ENCODE measurements at regions not wholly inside any gene's neighbourhood (a gene's known extent, or its start where the extent isn't known, plus 50 kb on each side); places are given as distances from the start of the nearest gene placed in this dataset.

DNA sequence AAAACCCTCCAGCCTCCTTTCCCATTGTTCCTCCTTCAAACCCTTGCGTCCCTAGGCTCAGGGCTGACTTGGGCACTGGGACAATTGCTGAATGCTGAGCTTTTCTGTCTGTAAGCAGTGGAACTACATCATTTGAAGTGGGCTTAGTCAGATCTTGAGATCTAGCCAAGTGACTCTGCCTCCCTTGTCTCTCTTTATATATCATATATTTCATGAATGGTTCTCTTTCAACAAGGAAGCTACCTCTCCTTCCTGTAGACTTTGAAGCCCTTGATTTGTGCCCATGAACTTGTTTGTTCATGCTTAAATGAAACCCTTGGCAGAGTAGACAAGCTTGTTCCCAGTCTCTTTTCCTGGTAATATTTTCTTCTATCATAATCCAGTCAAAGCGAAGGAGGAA is 60.0 kb upstream of the KIF13A start:
- Histone ChIP-seq H3K14ac (ENCODE audit: insufficient read length) (no peak overlapping the region), H4K20me1 (replicated peaks in 1 of 2; ENCODE audit: control insufficient read depth in 1 of 2, insufficient read depth in 2 of 2, low read length in 2 of 2) (no peaks in the 10 kb centered on the region), H3K9ac (replicated peaks in 1 of 4; ENCODE audit: extremely low read depth in 1 of 4, low read depth in 3 of 4, low read length in 3 of 4) (no peak overlapping the region), H4K5ac (ENCODE audit: insufficient read length, low read depth, low read length) (no peak overlapping the region), H3K23ac (ENCODE audit: insufficient read length) (no peak overlapping the region), H2BK5ac (ENCODE audit: low read depth, low read length) (no peak overlapping the region), H2BK120ac (replicated peaks; ENCODE audit: low read depth, low read length) (no peak overlapping the region), H3K79me1 (ENCODE audit: low read depth, low read length) (no peaks in the 10 kb centered on the region), H3K27ac (ENCODE audit: low read depth, low read length) (no peak overlapping the region), H3K27me3 (replicated peaks in 1 of 4; ENCODE audit: control insufficient read depth in 3 of 4, extremely low read depth in 1 of 4, insufficient read depth in 3 of 4, low read length in 3 of 4) (peaks cover 0 to 2% (median 0%) of the 10 kb centered on the region in 4 experiments; a peak in 1 of 7 replicates), H2BK20ac (ENCODE audit: low read length) (no peak overlapping the region), H3K4me3 (ENCODE audit: extremely low read depth in 1 of 4, insufficient read depth in 2 of 4, low read depth in 3 of 4, low read length in 4 of 4) (no peak overlapping the region), H3K9me3 (ENCODE audit: insufficient read depth in 2 of 2, low read depth in 1 of 2, low read length in 1 of 2) (no peaks in the 10 kb centered on the region), H4K8ac (ENCODE audit: extremely low read depth, insufficient read depth, low read length) (no peak overlapping the region), H2BK15ac (ENCODE audit: low read length) (no peak overlapping the region), H3K79me2 (ENCODE audit: control insufficient read depth in 1 of 2, insufficient read depth in 2 of 2, low read length in 2 of 2) (no peaks in the 10 kb centered on the region), H3K18ac (ENCODE audit: extremely low read depth, low read length) (no peak overlapping the region), H3K56ac (replicated peaks; ENCODE audit: insufficient read length, low read depth, low read length) (no peak overlapping the region), H2AK5ac (ENCODE audit: low read depth, low read length) (no peak overlapping the region), H3K23me2 (ENCODE audit: low read depth, low read length) (no peaks in the 10 kb centered on the region), H3K4me2 (ENCODE audit: insufficient read depth in 1 of 2, low read depth in 2 of 2, low read length in 2 of 2) (no peak overlapping the region), H2AFZ (ENCODE audit: low read length) (0 out of 2 replicates have a peak overlapping the region, but pooled peaks have one; percentile 16), H3K4ac (replicated peaks; ENCODE audit: insufficient read length, low read depth, low read length) (no peak overlapping the region), H3K36me3 (ENCODE audit: control insufficient read depth in 2 of 4, insufficient read depth in 4 of 4, low read length in 3 of 4) (no peaks in the 10 kb centered on the region), H2BK12ac (ENCODE audit: low read depth, low read length) (no peak overlapping the region), H3K4me1 (replicated peaks in 1 of 4; ENCODE audit: control insufficient read depth in 3 of 4, insufficient read depth in 4 of 4, low read length in 3 of 4) (peaks cover 1 to 7% (median 4%) of the 10 kb centered on the region in 4 experiments; a peak in 6 of 7 replicates), H4K91ac (replicated peaks; ENCODE audit: insufficient read length, low read length) (no peak overlapping the region)
- 85% methylated on average over 2 of the region's 2 CpGs; no CpG with 5 or more reads in 1 of the 2 experiments for WGBS, 2 experiments (ENCODE audit: extremely low coverage in 1 of 2, insufficient coverage in 1 of 2, insufficient read length in 1 of 2, insufficient replicate concordance in 2 of 2, low coverage in 1 of 2, low lambda C conversion rate in 2 of 2, missing lambda C conversion rate in 1 of 2)
- ChIA-PET CTCF (ENCODE audit: partially characterized antibody) (interaction anchor here (0.6 to 1.2 kb wide), 6 partner anchors 9 to 231 kb away, joined by 3 to 4 read pairs (median 3); no protein-coding TSS in a partner anchor), POLR2A (ENCODE audit: partially characterized antibody) (no interaction called here)
- TF ChIP-seq, protein P1, sequence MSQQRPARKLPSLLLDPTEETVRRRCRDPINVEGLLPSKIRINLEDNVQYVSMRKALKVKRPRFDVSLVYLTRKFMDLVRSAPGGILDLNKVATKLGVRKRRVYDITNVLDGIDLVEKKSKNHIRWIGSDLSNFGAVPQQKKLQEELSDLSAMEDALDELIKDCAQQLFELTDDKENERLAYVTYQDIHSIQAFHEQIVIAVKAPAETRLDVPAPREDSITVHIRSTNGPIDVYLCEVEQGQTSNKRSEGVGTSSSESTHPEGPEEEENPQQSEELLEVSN (IDR thresholded peaks at IDR 0.05) = no peak
- no peak for TF ChIP-seq BCL11A (IDR thresholded peaks at IDR 0.05; ENCODE audit: low read depth in 2 of 2, low read length in 2 of 2)
- no peak for TF ChIP-seq SIX5 (IDR thresholded peaks at IDR 0.05; ENCODE audit: low read depth, low read length)
- TF ChIP-seq YY1 (IDR thresholded peaks at IDR 0.05; ENCODE audit: low read depth, low read length) = no peak
- TF ChIP-seq BRCA1 (IDR thresholded peaks at IDR 0.05; ENCODE audit: low read depth, low read length) = no peak
- no peak for TF ChIP-seq EZH2 (IDR thresholded peaks at IDR 0.05; ENCODE audit: low read depth, low read length, severe bottlenecking)
- TF ChIP-seq NANOG (IDR thresholded peaks at IDR 0.05; ENCODE audit: insufficient read depth, low read depth, low read length, poor library complexity, severe bottlenecking) = no peak
- DNase-seq (ENCODE audit: low read depth in 1 of 2, low spot score in 2 of 2) (no peak), FAIRE-seq (no peak)

Measured in H1 (cell line).